Urinary bladder (tissue), 3 donors: ENCODE measurements at regions not wholly inside any gene's neighbourhood (a gene's known extent, or its start where the extent isn't known, plus 50 kb on each side); places are given as distances from the start of the nearest gene placed in this dataset.

Experiments
- DNase-seq: peaks from one replicate; pipeline ENCODE4 v3.0.0-alpha.2; 2015; ENCODE audit errors: extremely low spot score
- H3K27ac ChIP-seq: one replicate; pipeline ENCODE4 v1.5.1; 2013; ENCODE audit warnings: low read depth, mild to moderate bottlenecking, moderate library complexity
- H3K36me3 ChIP-seq: one replicate; pipeline ENCODE4 v1.6.1; 2013; ENCODE audit warnings: mild to moderate bottlenecking, moderate library complexity; ENCODE audit not compliant: insufficient read depth
- H3K4me1 ChIP-seq: one replicate; pipeline ENCODE4 v1.6.1; 2013; ENCODE audit warnings: mild to moderate bottlenecking, moderate library complexity; ENCODE audit not compliant: insufficient read depth
- H3K4me3 ChIP-seq: one replicate; pipeline ENCODE4 v1.5.1; 2013; ENCODE audit warnings: low read depth, low read length
- WGBS: extraction: QIAGEN DNeasy Blood & Tissue Kit; methylation state at CpG from one replicate; pipeline ENCODE4 v1.1.7; 2013; 5-methylcytosine and 5-hydroxymethylcytosine counted together
- donor health status: healthy with polysubstance abuse.
- donor health status: healthy.

DNA sequence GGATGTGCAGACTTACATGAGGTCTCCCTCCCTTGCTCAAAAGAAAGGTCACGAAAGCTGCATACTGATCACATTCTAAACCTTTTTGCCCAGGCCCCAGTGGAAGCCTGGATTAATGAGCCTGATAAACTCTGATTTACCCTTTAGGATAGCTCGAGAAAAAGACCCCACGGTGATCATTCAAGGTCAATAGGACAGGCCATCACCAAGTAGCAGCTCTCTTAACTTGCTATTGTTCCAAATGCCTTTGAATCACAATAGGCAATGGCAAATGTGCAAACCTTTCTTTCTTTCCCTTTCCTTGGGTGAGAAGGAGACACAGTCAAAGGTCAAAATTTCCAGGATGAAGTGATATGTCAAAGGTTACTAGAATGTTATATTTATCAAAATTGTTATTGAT is 327.3 kb downstream of the HDGFL1 start:
- WGBS = 74% methylated on average over 3 of the region's 3 CpGs
- Histone ChIP-seq H3K4me3 (no peak overlapping the region), H3K4me1 (no peaks in the 10 kb centered on the region), H3K27ac (no peak overlapping the region), H3K36me3 (no peaks in the 10 kb centered on the region)
- DNase-seq = no peak

DNA sequence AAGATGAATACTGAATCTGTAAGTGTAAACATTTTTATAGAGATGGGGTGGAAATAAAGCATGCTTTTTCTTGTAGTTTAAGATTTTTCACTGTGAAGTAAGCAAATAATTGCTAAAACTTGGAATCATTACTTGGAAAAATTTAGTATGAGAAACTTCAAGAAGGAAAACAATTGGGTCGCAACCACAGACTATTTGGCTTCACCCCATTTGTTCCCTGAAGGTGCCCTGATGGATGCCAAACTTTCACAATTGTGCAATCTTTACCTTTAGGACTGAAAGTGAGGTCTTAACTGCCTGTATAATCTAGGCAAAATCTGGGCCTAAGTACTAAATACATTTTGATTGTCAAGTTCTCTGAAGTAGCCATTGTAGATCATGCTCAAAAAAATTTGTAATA is 330.1 kb downstream of the HDGFL1 start:
- Histone ChIP-seq H3K4me1 (no peaks in the 10 kb centered on the region), H3K36me3 (no peaks in the 10 kb centered on the region), H3K27ac (no peak overlapping the region), H3K4me3 (no peak overlapping the region)
- 73% methylated on average over 1 of the region's 1 CpG for WGBS
- DNase-seq = no peak

DNA sequence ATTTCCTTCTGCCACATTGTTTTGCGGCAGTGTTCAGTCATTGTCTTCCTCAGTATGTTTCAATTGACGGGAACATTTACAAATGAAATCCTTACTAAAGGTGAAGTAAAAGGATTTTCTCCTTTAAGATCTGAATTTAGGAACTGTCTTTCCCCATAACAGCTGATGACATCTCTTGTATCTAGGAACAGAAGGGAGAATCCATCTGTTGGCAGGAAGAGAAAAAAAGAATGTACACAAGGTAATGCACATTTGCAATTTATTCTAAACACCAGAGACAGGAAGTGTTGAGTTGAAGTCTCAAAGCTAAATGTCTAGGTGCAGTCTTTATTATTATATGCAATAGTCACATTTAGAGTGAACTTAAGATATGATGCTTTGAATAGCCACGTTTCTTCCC is 334.5 kb downstream of the HDGFL1 start:
- peaks cover 2% of the 10 kb centered on the region for H3K4me1 ChIP-seq
- no peak overlapping the region for H3K4me3 ChIP-seq
- 87% methylated on average over 3 of the region's 3 CpGs for WGBS
- H3K36me3 ChIP-seq = no peaks in the 10 kb centered on the region
- DNase-seq = no peak
- no peak overlapping the region for H3K27ac ChIP-seq

DNA sequence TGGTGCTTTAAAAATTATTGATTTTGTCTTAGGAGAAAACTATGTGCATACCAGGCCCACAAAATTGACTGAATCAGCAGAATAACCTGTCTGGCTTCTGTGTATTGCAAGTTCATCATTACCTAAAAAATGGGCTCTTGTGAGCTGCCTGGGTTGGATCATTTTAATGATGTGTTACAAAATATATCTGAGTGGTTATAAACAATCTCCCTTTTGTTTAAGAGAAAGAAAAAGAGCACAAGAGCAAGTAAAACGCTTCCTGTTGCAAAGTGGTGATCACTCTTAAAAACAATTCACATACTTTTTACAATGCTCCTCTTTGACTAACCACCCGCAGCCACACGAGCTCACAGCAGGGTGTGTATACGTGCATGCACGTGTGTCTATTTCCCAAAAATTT is 335.1 kb downstream of the HDGFL1 start:
- no peak overlapping the region for H3K4me3 ChIP-seq
- H3K36me3 ChIP-seq = no peaks in the 10 kb centered on the region
- DNase-seq = no peak
- 44% methylated on average over 5 of the region's 5 CpGs for WGBS
- H3K4me1 ChIP-seq = peaks cover 2% of the 10 kb centered on the region
- no peak overlapping the region for H3K27ac ChIP-seq

DNA sequence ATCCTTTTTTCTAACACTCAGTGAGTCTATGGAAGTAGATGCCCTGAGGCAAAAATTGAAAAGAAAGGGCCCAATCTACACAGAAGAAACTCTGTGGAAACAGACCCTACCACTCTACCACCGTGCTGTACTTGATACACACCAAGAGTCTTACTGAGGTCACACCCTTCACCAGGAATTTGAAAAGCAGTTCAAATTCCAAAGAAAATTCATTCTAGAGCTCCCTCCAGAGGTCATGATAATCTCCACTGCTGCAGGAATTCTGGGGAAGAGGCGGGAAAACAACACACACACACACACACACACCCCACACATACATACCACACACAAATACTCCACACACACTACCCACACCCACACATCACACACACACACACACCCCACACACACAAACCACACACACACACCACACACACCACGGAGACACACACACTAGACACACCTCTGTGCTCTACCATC is 336.8 kb downstream of the HDGFL1 start:
- no peak for DNase-seq
- no peak overlapping the region for H3K4me3 ChIP-seq
- no peaks in the 10 kb centered on the region for H3K36me3 ChIP-seq
- WGBS = 74% methylated on average over 3 of the region's 3 CpGs
- H3K27ac ChIP-seq = no peak overlapping the region
- peaks cover 2% of the 10 kb centered on the region for H3K4me1 ChIP-seq

DNA sequence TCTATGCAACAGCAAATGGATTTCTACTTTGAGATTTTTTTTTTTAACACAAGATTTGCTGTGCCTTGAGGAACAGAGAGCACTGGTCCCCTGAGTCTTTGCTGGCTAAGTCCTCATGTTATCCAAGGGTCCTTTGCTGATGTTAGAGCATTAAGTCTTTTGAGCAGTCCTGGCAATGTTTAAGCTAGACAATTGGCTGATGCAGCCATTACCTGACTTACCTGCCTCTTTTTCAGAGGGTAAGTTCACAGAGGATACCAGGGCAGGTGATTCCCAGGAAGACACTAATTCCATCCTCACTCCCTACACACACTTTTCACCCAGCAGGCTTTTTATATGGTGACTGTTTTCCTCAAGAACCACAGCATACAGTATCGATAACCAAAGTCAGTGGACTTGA is 337.7 kb downstream of the HDGFL1 start:
- Histone ChIP-seq H3K36me3 (no peaks in the 10 kb centered on the region), H3K4me1 (peaks cover 2% of the 10 kb centered on the region), H3K27ac (no peak overlapping the region), H3K4me3 (no peak overlapping the region)
- DNase-seq = no peak
- WGBS = 98% methylated on average over 1 of the region's 1 CpG

DNA sequence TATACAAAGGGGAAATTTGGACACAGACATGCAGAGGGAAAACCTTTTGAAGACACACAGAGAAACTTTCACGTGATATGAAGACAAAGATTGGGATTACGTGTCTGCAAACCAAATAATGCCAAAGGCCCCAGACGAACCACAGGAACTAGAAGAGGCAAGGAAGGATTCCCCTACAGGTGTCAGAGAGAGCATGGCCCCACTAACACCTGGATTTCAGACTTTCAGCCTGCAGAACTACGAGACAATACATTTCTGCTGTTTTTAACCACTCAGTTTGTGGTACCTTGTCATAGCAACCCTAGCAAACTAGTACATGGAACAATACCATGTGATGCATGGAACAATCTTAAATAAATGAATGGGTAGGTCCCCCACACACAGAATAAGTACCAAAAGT is 341.0 kb downstream of the HDGFL1 start:
- 94% methylated on average over 4 of the region's 4 CpGs for WGBS
- Histone ChIP-seq H3K4me1 (peaks cover under 1% of the 10 kb centered on the region), H3K4me3 (no peak overlapping the region), H3K36me3 (no peaks in the 10 kb centered on the region), H3K27ac (no peak overlapping the region)
- DNase-seq = no peak

DNA sequence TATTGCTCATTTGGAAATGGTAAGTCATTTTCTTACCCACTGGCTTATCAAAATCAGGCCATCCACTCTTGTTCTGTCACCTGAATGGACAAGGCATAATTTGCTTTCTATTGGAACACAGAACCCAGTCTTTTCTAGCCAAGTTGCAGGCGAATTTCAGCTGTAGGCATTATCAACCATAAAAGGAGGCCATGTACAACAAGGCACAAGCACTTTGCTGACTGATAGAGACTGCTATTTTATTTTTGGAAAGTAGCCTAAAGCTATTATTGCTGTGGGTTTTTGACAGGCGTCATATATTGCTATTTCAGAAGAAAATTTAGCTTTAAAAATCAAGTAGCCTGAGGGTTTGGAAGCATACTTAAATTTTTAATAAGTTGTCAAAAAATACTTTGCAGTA is 344.2 kb downstream of the HDGFL1 start:
- WGBS = 63% methylated on average over 2 of the region's 2 CpGs

DNA sequence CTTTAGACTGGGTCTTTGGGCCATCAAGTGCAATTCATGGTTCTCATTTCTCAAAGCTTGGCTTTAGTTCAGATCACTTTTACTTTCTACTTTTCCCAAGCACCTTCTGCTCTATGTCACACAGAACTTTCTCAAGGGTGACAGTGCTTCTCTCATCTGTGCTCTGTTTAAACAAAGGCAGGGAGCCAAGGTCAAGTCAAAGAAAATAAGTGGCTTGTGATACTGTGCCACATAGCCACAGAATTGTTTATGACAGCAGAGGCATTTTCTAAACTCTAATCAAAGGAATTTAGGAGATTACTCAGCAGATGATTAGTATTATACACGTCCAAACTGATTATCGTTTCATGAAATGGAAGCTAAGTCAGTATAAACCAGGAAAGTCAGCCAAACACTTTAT is 348.0 kb downstream of the HDGFL1 start:
- no peaks in the 10 kb centered on the region for H3K4me1 ChIP-seq
- H3K27ac ChIP-seq = no peak overlapping the region
- no peak overlapping the region for H3K4me3 ChIP-seq
- no peaks in the 10 kb centered on the region for H3K36me3 ChIP-seq
- 35% methylated on average over 2 of the region's 2 CpGs for WGBS
- DNase-seq = no peak

More for the DNA sequence above, 344.2 kb downstream of the HDGFL1 start:
- no peak overlapping the region for H3K27ac ChIP-seq
- H3K4me3 ChIP-seq = no peak overlapping the region
- H3K4me1 ChIP-seq = no peaks in the 10 kb centered on the region
- no peaks in the 10 kb centered on the region for H3K36me3 ChIP-seq
- DNase-seq = no peak

DNA sequence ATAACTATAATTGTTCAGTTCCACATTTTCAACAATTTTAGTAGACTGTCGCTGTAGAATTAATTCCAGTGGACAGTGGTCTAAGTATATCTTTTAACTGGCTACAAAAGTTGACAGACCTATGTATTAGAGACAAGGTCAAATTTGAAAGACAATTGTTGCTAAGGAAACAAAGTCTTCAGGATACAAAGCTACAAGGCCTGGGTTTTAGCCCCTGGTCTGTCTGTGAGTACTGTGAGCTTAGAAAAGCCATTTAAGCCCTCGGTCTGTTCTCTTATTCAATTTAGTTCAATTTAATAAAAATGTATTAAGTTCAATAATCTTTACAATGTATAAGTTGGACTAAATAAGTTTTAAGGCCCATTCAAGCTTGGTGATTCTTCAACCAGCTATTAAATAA is 352.5 kb downstream of the HDGFL1 start:
- H3K36me3 ChIP-seq = no peaks in the 10 kb centered on the region
- no peak for DNase-seq
- no peaks in the 10 kb centered on the region for H3K4me1 ChIP-seq
- no peak overlapping the region for H3K27ac ChIP-seq
- H3K4me3 ChIP-seq = no peak overlapping the region
- 68% methylated on average over 2 of the region's 2 CpGs for WGBS

DNA sequence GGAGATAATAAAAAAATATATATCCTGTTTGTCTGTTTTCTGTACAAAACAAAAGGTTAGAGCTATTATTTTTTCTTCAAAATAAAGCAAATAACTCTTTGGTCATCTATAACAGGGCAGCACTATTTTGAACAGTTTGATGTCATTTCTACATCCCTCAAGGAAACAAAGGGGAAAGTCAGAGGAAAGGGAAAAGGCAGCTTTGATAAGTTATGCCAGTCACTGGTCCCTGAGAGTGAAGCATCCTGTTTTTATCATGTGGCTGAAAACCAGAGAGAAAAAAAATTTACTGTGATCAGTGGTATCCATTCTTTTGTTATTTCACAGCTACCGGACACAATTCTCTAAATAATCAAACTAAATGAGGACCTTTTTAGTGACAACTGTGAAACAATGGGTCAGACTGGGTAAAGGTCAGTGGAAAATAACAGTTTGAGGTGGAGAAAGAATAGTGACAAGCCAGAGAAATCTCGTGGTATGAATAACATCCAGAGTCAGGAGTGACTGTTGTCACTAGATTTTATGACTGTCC is 356.0 kb downstream of the HDGFL1 start:
- 66% methylated on average over 2 of the region's 2 CpGs for WGBS
- DNase-seq = no peak
- H3K36me3 ChIP-seq = no peaks in the 10 kb centered on the region

DNA sequence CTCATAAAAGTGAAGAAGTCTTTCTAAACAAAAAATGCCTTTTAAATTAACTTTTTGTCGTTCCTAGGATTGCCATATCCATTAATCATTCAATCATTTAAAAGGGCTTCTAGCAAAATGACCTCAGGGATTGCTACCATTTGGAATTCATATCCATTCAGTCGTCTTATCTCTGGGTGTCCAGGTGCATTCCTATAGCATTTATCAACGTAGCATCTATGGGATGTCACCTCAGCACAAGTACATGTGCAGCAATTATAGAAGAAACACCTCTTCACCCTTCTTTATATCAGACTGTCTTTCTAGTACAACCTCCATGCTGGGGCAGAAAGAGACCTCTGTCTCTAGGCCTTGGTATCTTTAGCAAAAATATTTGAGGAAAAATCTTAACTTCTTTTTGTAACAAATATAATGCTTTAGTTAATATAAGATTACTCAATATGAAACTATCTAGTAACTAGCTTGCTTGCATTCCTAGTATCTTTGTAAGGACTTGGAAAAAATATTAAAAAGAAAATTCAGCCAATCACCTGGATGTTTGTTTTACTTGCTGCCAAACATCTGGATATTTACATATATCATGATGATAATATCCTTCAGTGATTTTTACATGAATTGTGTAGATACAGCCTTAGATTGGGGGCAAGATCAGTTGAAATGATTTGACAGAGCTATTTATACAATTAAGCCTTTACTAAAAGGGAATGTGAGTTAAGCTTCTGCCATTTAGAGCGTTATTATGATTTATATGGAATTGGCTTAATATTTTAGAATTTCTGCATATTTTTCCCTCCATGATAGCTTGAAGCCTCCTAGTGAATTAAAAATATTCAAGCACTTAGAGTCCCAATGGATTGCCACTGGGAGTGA is 356.8 kb downstream of the HDGFL1 start:
- Histone ChIP-seq H3K27ac (no peak overlapping the region), H3K4me1 (no peaks in the 10 kb centered on the region), H3K4me3 (no peak overlapping the region), H3K36me3 (no peaks in the 10 kb centered on the region)
- WGBS = 65% methylated on average over 4 of the region's 4 CpGs
- no peak for DNase-seq

More for the DNA sequence above, 356.0 kb downstream of the HDGFL1 start:
- H3K4me1 ChIP-seq = no peaks in the 10 kb centered on the region
- no peak overlapping the region for H3K27ac ChIP-seq
- no peak overlapping the region for H3K4me3 ChIP-seq

DNA sequence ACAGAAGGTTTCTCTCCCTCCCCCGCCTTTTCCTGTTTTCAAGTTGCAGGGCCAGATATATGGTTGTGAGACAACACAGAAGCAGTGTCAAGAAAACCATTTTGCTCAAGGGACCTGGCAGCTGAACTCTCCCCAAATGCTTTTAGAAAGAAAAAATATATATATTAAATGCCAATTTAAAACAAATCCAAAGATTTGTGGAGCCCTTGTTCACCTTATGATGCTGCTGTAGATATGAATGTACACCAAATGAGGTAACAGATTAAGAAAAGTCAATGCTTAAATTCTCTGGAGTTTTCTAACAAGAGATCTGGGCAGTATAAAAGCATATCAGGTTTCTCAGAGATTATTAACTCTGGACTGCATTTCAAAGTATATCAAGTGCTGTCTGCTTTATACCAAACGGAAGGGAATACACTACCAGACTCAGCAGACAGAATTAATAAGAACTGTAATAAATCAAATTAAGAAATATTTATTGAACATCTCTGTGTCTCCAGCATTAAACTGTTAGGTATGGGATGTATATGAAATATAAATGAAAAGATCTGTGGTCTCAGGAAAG is 357.5 kb downstream of the HDGFL1 start:
- 74% methylated on average over 2 of the region's 2 CpGs for WGBS
- Histone ChIP-seq H3K4me1 (no peaks in the 10 kb centered on the region), H3K4me3 (no peak overlapping the region), H3K36me3 (no peaks in the 10 kb centered on the region), H3K27ac (no peak overlapping the region)
- peak; percentile 53 for DNase-seq

DNA sequence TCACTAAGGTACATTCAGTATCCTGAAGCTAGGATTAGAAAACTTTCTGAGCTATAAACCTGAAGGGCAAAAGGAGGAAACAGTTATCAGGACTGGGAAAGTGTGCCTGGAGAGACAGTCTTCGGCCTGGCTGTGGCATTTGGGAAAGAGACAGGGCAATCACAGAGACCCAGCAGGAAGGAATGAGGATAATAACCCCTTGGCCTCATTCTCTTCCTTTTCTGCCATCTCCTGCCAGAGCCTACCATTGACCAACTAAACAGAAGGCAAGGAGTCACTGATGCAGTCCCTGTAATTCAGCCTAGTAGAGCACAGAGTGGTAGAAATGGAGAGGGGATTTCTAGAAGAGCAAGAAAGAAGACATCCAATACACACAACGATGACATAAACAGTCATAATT is 359.4 kb downstream of the HDGFL1 start:
- H3K4me1 ChIP-seq = no peaks in the 10 kb centered on the region
- H3K27ac ChIP-seq = no peak overlapping the region
- no peaks in the 10 kb centered on the region for H3K36me3 ChIP-seq
- no peak overlapping the region for H3K4me3 ChIP-seq
- WGBS = 58% methylated on average over 2 of the region's 2 CpGs
- DNase-seq = no peak
